ENCODE measurements at regions not wholly inside any gene's neighbourhood (a gene's known extent, or its start where the extent isn't known, plus 50 kb on each side); places are given as distances from the start of the nearest gene placed in this dataset.

- ATAC-seq (ENCODE audit: poor library complexity) = no peak
- intact Hi-C loops (cut with DNase I) = no loop called here
- DNase-seq = no peak
These were observed 904.3 kb downstream of the METTL15 start for GRCh38 chr11:29012507-29012906.

- no peak for DNase-seq
- intact Hi-C loops (cut with DNase I) = no loop called here
- no peak for ATAC-seq (ENCODE audit: poor library complexity)
These were observed 901.2 kb downstream of the METTL15 start for GRCh38 chr11:29009426-29009825.

- ATAC-seq (ENCODE audit: poor library complexity) (no peak), DNase-seq (no peak)
- intact Hi-C loops (cut with DNase I) = no loop called here
These were observed 900.3 kb downstream of the METTL15 start for GRCh38 chr11:29008481-29008880.

GRCh38 chr11:29006668-29007067 is 898.5 kb downstream of the METTL15 start:
- intact Hi-C loops (cut with DNase I) = no loop called here
- ATAC-seq (ENCODE audit: poor library complexity) (no peak), DNase-seq (no peak)

- ATAC-seq (ENCODE audit: poor library complexity) = no peak
- intact Hi-C loops (cut with DNase I) = no loop called here
- no peak for DNase-seq
These were observed 897.3 kb downstream of the METTL15 start for GRCh38 chr11:29005401-29005980.

GRCh38 chr11:29002816-29003215 is 894.6 kb downstream of the METTL15 start:
- no peak for DNase-seq
- intact Hi-C loops (cut with DNase I) = no loop called here
- ATAC-seq (ENCODE audit: poor library complexity) = no peak

GRCh38 chr11:28999620-29000019 is 891.4 kb downstream of the METTL15 start:
- DNase-seq (no peak), ATAC-seq (ENCODE audit: poor library complexity) (no peak)
- intact Hi-C loops (cut with DNase I) = no loop called here

GRCh38 chr11:28992996-28993395 is 884.8 kb downstream of the METTL15 start:
- no peak for DNase-seq
- ATAC-seq (ENCODE audit: poor library complexity) = no peak
- intact Hi-C loops (cut with DNase I) = no loop called here

GRCh38 chr11:28984231-28984630 is 876.0 kb downstream of the METTL15 start:
- no peak for DNase-seq
- intact Hi-C loops (cut with DNase I) = no loop called here
- ATAC-seq (ENCODE audit: poor library complexity) = no peak

- intact Hi-C loops (cut with DNase I) = no loop called here
- no peak for DNase-seq
- ATAC-seq (ENCODE audit: poor library complexity) = no peak
These were observed 875.6 kb downstream of the METTL15 start for GRCh38 chr11:28983780-28984179.

GRCh38 chr11:28981381-28981780 is 873.2 kb downstream of the METTL15 start:
- no peak for ATAC-seq (ENCODE audit: poor library complexity)
- DNase-seq = no peak
- intact Hi-C loops (cut with DNase I) = no loop called here

- DNase-seq = no peak
These were observed 868.6 kb downstream of the METTL15 start for GRCh38 chr11:28976801-28977145.

GRCh38 chr11:28976012-28976800 is 868.0 kb downstream of the METTL15 start:
- ATAC-seq (ENCODE audit: poor library complexity) = no peak
- no peak for DNase-seq
- intact Hi-C loops (cut with DNase I) = no loop called here

More at GRCh38 chr11:28976801-28977145, 868.6 kb downstream of the METTL15 start:
- ATAC-seq (ENCODE audit: poor library complexity) = no peak
- intact Hi-C loops (cut with DNase I) = no loop called here

- DNase-seq (no peak), ATAC-seq (ENCODE audit: poor library complexity) (no peak)
- intact Hi-C loops (cut with DNase I) = no loop called here
These were observed 861.6 kb downstream of the METTL15 start for GRCh38 chr11:28969832-28970231.

GRCh38 chr11:28966951-28967350 is 858.8 kb downstream of the METTL15 start:
- DNase-seq = no peak
- no peak for ATAC-seq (ENCODE audit: poor library complexity)
- intact Hi-C loops (cut with DNase I) = no loop called here

GRCh38 chr11:28965819-28966218 is 857.6 kb downstream of the METTL15 start:
- no peak for DNase-seq
- no peak for ATAC-seq (ENCODE audit: poor library complexity)
- intact Hi-C loops (cut with DNase I) = no loop called here

GRCh38 chr11:28964811-28965210 is 856.6 kb downstream of the METTL15 start:
- no peak for DNase-seq
- intact Hi-C loops (cut with DNase I) = no loop called here
- ATAC-seq (ENCODE audit: poor library complexity) = no peak

GRCh38 chr11:28963187-28963586 is 855.0 kb downstream of the METTL15 start:
- ATAC-seq (ENCODE audit: poor library complexity) (no peak), DNase-seq (no peak)
- intact Hi-C loops (cut with DNase I) = no loop called here

GRCh38 chr11:28962502-28962901 is 854.3 kb downstream of the METTL15 start:
- no peak for DNase-seq
- no peak for ATAC-seq (ENCODE audit: poor library complexity)
- intact Hi-C loops (cut with DNase I) = no loop called here

- no peak for ATAC-seq (ENCODE audit: poor library complexity)
- intact Hi-C loops (cut with DNase I) = no loop called here
- no peak for DNase-seq
These were observed 853.5 kb downstream of the METTL15 start for GRCh38 chr11:28961726-28962125.

GRCh38 chr11:28956446-28956845 is 848.3 kb downstream of the METTL15 start:
- ATAC-seq (ENCODE audit: poor library complexity) (no peak), DNase-seq (no peak)
- intact Hi-C loops (cut with DNase I) = no loop called here
